IMR-90 (cell line): ENCODE measurements at regions not wholly inside any gene's neighbourhood (a gene's known extent, or its start where the extent isn't known, plus 50 kb on each side); places are given as distances from the start of the nearest gene placed in this dataset.

Source experiments
- BHLHE40 ChIP-seq: fragments of 150-350 bp; IDR thresholded peaks from 2 replicates; pipeline ENCODE4 v1.6.1; 2016; ENCODE audit warnings: mild to moderate bottlenecking, low read depth, low read length
- CEBPB ChIP-seq: IDR thresholded peaks from 2 replicates; pipeline ENCODE4 v1.6.1; 2012; ENCODE audit warnings: low read depth, low read length, improper control_type of control experiment
- FOS ChIP-seq: fragments of 150-350 bp; IDR thresholded peaks from 2 replicates; pipeline ENCODE4 v1.6.1; 2016; ENCODE audit warnings: low read depth, low read length
- MXI1 ChIP-seq: IDR thresholded peaks from 2 replicates; pipeline ENCODE4 v1.6.1; 2012; ENCODE audit warnings: low read depth, mild to moderate bottlenecking, low read length, moderate library complexity, borderline replicate concordance
- NFE2L2 ChIP-seq: fragments of 150-350 bp; IDR thresholded peaks from 2 replicates; pipeline ENCODE4 v1.6.1; 2016; ENCODE audit warnings: low read depth, mild to moderate bottlenecking, low read length
- POLR2A ChIP-seq: IDR thresholded peaks from 2 replicates; pipeline ENCODE4 v1.6.1; 2012; ENCODE audit warnings: mild to moderate bottlenecking, low read depth, low read length
- RAD21 ChIP-seq: IDR thresholded peaks from 2 replicates; pipeline ENCODE4 v1.6.1; 2012; ENCODE audit warnings: low read length, improper control_type of control experiment
- RCOR1 ChIP-seq: IDR thresholded peaks from 2 replicates; pipeline ENCODE4 v1.6.1; 2012; ENCODE audit warnings: mild to moderate bottlenecking, low read length, improper control_type of control experiment; ENCODE audit not compliant: insufficient replicate concordance
- RFX5 ChIP-seq: IDR thresholded peaks from 2 replicates; pipeline ENCODE4 v1.8.0; 2012; ENCODE audit warnings: low read depth, mild to moderate bottlenecking, low read length, moderate library complexity
- TF ChIP-seq, protein P1 (sequence below): conservative IDR thresholded peaks from 2 replicates; pipeline ENCODE4 v1.5.1; 2012; ENCODE audit warnings: mild to moderate bottlenecking, low read depth, low read length, improper control_type of control experiment
- TF ChIP-seq, protein P2 (sequence below): fragments of 150-350 bp; IDR thresholded peaks from 2 replicates; pipeline ENCODE4 v1.6.1; 2016; ENCODE audit warnings: low read depth, mild to moderate bottlenecking, low read length, moderate library complexity, borderline replicate concordance
- TF ChIP-seq, protein P3 (sequence below): fragments of 150-350 bp; IDR thresholded peaks from 2 replicates; pipeline ENCODE4 v1.6.1; 2017; ENCODE audit warnings: mild to moderate bottlenecking, antibody characterized with exemption, low read length, low read depth

GRCh38 chr3:6524479-6524878 lies 336.4 kb upstream of the GRM7 start:
- TF ChIP-seq BHLHE40: no peak
- TF ChIP-seq, protein P1, sequence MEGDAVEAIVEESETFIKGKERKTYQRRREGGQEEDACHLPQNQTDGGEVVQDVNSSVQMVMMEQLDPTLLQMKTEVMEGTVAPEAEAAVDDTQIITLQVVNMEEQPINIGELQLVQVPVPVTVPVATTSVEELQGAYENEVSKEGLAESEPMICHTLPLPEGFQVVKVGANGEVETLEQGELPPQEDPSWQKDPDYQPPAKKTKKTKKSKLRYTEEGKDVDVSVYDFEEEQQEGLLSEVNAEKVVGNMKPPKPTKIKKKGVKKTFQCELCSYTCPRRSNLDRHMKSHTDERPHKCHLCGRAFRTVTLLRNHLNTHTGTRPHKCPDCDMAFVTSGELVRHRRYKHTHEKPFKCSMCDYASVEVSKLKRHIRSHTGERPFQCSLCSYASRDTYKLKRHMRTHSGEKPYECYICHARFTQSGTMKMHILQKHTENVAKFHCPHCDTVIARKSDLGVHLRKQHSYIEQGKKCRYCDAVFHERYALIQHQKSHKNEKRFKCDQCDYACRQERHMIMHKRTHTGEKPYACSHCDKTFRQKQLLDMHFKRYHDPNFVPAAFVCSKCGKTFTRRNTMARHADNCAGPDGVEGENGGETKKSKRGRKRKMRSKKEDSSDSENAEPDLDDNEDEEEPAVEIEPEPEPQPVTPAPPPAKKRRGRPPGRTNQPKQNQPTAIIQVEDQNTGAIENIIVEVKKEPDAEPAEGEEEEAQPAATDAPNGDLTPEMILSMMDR: no peak
- TF ChIP-seq CEBPB: no peak
- TF ChIP-seq POLR2A: no peak
- TF ChIP-seq NFE2L2: no peak
- TF ChIP-seq FOS: no peak
- TF ChIP-seq, protein P2, sequence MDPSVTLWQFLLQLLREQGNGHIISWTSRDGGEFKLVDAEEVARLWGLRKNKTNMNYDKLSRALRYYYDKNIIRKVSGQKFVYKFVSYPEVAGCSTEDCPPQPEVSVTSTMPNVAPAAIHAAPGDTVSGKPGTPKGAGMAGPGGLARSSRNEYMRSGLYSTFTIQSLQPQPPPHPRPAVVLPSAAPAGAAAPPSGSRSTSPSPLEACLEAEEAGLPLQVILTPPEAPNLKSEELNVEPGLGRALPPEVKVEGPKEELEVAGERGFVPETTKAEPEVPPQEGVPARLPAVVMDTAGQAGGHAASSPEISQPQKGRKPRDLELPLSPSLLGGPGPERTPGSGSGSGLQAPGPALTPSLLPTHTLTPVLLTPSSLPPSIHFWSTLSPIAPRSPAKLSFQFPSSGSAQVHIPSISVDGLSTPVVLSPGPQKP: no peak
- no peak for TF ChIP-seq MXI1
- no peak for TF ChIP-seq RCOR1
- TF ChIP-seq RAD21: no peak
- TF ChIP-seq, protein P3, sequence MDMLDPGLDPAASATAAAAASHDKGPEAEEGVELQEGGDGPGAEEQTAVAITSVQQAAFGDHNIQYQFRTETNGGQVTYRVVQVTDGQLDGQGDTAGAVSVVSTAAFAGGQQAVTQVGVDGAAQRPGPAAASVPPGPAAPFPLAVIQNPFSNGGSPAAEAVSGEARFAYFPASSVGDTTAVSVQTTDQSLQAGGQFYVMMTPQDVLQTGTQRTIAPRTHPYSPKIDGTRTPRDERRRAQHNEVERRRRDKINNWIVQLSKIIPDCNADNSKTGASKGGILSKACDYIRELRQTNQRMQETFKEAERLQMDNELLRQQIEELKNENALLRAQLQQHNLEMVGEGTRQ: no peak
- TF ChIP-seq RFX5: no peak
